SU-DHL-6 (cell line): ENCODE measurements at regions not wholly inside any gene's neighbourhood (a gene's known extent, or its start where the extent isn't known, plus 50 kb on each side); places are given as distances from the start of the nearest gene placed in this dataset.

Source experiments
- H2AFZ ChIP-seq: fragments of 200-600 bp; sonication (generic); 2 replicates; pipeline ENCODE4 v1.6.1; 2014; ENCODE audit warnings: low read depth, mild to moderate bottlenecking, moderate library complexity, mixed read lengths, antibody characterized with exemption, low read length; ENCODE audit not compliant: severe bottlenecking
- H3F3A ChIP-seq: fragments of 200-600 bp; shearing (Covaris generic); 2 replicates; pipeline ENCODE4 v1.6.0; 2016; ENCODE audit warnings: antibody characterized with exemption, mild to moderate bottlenecking; ENCODE audit not compliant: insufficient read depth
- H3K27ac ChIP-seq: fragments of 200-600 bp; sonication (generic); 2 replicates; pipeline ENCODE4 v1.5.1; 2016; ENCODE audit warnings: low read depth, mild to moderate bottlenecking, low read length, moderate library complexity, mixed read lengths
- H3K27me3 ChIP-seq: fragments of 200-600 bp; sonication (generic), shearing (Covaris generic); 2 replicates; pipeline ENCODE4 v1.6.0; 2014; ENCODE audit warnings: mild to moderate bottlenecking, low read length
- H3K36me3 ChIP-seq: fragments of 200-600 bp; sonication (generic); 2 replicates; pipeline ENCODE4 v1.6.1; 2014; ENCODE audit warnings: mild to moderate bottlenecking, low read length, mixed read lengths
- H3K4me2 ChIP-seq: fragments of 300-600, 200-600 bp; shearing (Covaris generic), sonication (generic); 2 replicates; pipeline ENCODE4 v1.6.0; 2014; ENCODE audit warnings: low read length, low read depth, mild to moderate bottlenecking; ENCODE audit not compliant: poor library complexity, severe bottlenecking
- H3K4me3 ChIP-seq: fragments of 200-600 bp; sonication (generic); 2 replicates; pipeline ENCODE4 v1.5.1; 2014; ENCODE audit warnings: antibody characterized with exemption, low read length, mild to moderate bottlenecking, mixed read lengths; ENCODE audit not compliant: insufficient read depth, poor library complexity, severe bottlenecking
- H3K79me2 ChIP-seq: fragments of 200-600 bp; sonication (generic); 2 replicates; pipeline ENCODE4 v1.6.1; 2014; ENCODE audit warnings: mild to moderate bottlenecking, low read length, moderate library complexity; ENCODE audit not compliant: insufficient read depth
- H3K9ac ChIP-seq: fragments of 200-600 bp; sonication (generic); 2 replicates; pipeline ENCODE4 v1.7.0; 2014; ENCODE audit warnings: mild to moderate bottlenecking, low read length
- H3K9me2 ChIP-seq: fragments of 200-600 bp; sonication (generic); replicated peaks from 2 replicates; pipeline ENCODE4 v1.6.1; 2014; ENCODE audit warnings: low read length; ENCODE audit not compliant: insufficient read depth
- H3K9me3 ChIP-seq: fragments of 200-600 bp; sonication (generic); 2 replicates; pipeline ENCODE4 v1.6.1; 2014; ENCODE audit warnings: low read length, mixed read lengths; ENCODE audit not compliant: insufficient read depth
- H4K20me1 ChIP-seq: fragments of 200-600 bp; sonication (generic); 2 replicates; pipeline ENCODE4 v1.6.1; 2014; ENCODE audit warnings: low read depth, mild to moderate bottlenecking, antibody characterized with exemption, low read length, moderate library complexity, mixed read lengths
- CTCF ChIP-seq: fragments of 200-600 bp; sonication (generic); IDR thresholded peaks from one replicate; pipeline ENCODE4 v1.5.1; 2017; ENCODE audit warnings: antibody characterized with exemption, mild to moderate bottlenecking, low read length, moderate library complexity; ENCODE audit not compliant: insufficient read depth, poor library complexity, severe bottlenecking
- EZH2phosphoT487 ChIP-seq: fragments of 200-600 bp; sonication (generic), shearing (Covaris generic); conservative IDR thresholded peaks from 2 replicates; pipeline ENCODE4 v1.6.1; 2018; ENCODE audit warnings: mild to moderate bottlenecking, antibody characterized with exemption, low read length, moderate library complexity, mixed read lengths

- Histone ChIP-seq H3K27me3 (no peaks in the 10 kb centered on the region), H3K79me2 (no peaks in the 10 kb centered on the region), H3K36me3 (no peaks in the 10 kb centered on the region), H4K20me1 (no peaks in the 10 kb centered on the region), H3K4me2 (no peak overlapping the region), H3F3A (no peaks in the 10 kb centered on the region), H3K4me3 (no peak overlapping the region), H3K9me3 (no peaks in the 10 kb centered on the region), H3K9me2 (no peaks in the 10 kb centered on the region), H3K27ac (no peak overlapping the region), H3K9ac (no peak overlapping the region), H2AFZ (no peak overlapping the region)
- TF ChIP-seq EZH2phosphoT487 (no peak), CTCF (no peak)
These were observed 85.4 kb upstream of the BOC start for GRCh38 chr3:113125951-113126350.

DNA sequence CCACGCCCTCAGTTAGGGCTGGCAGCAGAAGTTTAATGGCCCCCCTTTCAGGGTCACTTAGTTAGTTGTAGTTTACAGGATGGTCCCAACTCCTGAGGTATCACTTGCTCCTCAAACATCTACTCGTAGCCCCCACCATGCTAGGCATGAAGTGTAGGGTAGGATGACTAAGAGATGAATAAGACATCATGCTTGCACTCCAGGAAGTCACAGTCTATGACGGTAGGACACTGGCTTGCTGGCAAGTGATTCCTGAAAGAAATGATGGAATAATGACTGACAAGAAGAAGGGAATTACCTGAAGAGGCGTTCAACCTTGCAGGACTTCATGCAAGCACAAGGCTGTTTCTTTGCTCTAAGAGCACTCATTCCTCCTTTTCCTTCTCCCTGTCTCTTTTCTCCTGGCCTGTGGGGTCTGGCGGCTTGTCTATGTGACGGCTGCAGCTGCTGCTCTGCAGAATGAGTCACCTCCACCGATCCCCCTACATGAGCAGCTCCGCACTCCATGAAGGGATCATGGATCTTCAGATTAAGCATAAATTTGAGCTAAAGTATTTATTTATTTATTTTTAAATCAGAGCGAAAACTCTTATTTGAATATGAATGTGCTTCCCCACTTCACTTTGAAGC, 82.9 kb upstream of the BOC start:
- no peak overlapping the region for H3K4me2 ChIP-seq
- H3K4me3 ChIP-seq = no peak overlapping the region

DNA sequence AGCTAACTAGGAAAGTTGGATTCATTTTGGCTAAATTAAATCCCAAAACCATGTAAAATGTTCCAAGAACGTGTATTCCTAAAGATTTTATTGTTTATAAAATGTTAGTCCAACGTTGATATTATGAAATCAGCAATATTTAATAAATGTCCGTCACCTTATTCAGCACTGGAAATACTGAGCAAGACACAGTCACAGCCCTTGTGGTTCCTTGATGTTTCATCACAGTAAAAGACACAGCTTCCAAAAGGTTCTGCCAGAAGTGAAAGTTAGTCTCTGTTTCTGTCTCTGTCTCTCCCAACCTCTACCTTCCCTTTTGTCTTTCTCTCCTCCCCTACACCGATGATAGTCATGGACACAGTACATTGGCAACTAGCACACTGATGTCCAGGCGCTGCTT, 82.2 kb upstream of the BOC start:
- no peaks in the 10 kb centered on the region for H3K36me3 ChIP-seq
- H3K4me3 ChIP-seq = no peak overlapping the region
- no peak overlapping the region for H2AFZ ChIP-seq
- no peaks in the 10 kb centered on the region for H3K9me3 ChIP-seq
- no peak overlapping the region for H3K27ac ChIP-seq
- no peaks in the 10 kb centered on the region for H3K9me2 ChIP-seq
- H3F3A ChIP-seq = no peaks in the 10 kb centered on the region
- H3K79me2 ChIP-seq = no peaks in the 10 kb centered on the region
- no peaks in the 10 kb centered on the region for H3K27me3 ChIP-seq
- TF ChIP-seq CTCF = no peak
- TF ChIP-seq EZH2phosphoT487 = no peak
- H3K4me2 ChIP-seq = no peak overlapping the region
- H3K9ac ChIP-seq = no peak overlapping the region
- no peaks in the 10 kb centered on the region for H4K20me1 ChIP-seq

More for the DNA sequence above, 82.9 kb upstream of the BOC start:
- H2AFZ ChIP-seq = no peak overlapping the region
- no peak overlapping the region for H3K9ac ChIP-seq
- no peak for TF ChIP-seq CTCF
- TF ChIP-seq EZH2phosphoT487 = no peak
- H3K9me3 ChIP-seq = no peaks in the 10 kb centered on the region
- H4K20me1 ChIP-seq = no peaks in the 10 kb centered on the region
- H3K36me3 ChIP-seq = no peaks in the 10 kb centered on the region
- H3K79me2 ChIP-seq = no peaks in the 10 kb centered on the region
- no peaks in the 10 kb centered on the region for H3K27me3 ChIP-seq
- no peak overlapping the region for H3K27ac ChIP-seq
- no peaks in the 10 kb centered on the region for H3F3A ChIP-seq
- H3K9me2 ChIP-seq = no peaks in the 10 kb centered on the region
